T-helper 1 cell treated with Interleukin-12 subunit alpha and Interleukin-12 subunit beta and Interleukin-4 antibody, amounts not matched to agents 30 ng/mL and 1 ng/mL, for 36 hours (primary cell): ENCODE measurements at regions not wholly inside any gene's neighbourhood (a gene's known extent, or its start where the extent isn't known, plus 50 kb on each side); places are given as distances from the start of the nearest gene placed in this dataset.
"Not testable (repeated sequence)": the region's sequence is repeated elsewhere in the genome, so short reads cannot be mapped to it uniquely, and the experiment has no call there.

Experiments used
- intact Hi-C: fragments of 100-400 bp; cut with micrococcal nuclease; formaldehyde crosslinking; loops from one replicate; pipeline ENCODE4 v1.15.1; 2024

- intact Hi-C loops: no loop called here
These were observed 179.7 kb downstream of the FOXG1 start for GRCh38 chr14:28946267-28946666.

GRCh38 chr14:28949503-28949902 lies 182.9 kb downstream of the FOXG1 start:
- intact Hi-C loops: no loop called here

- intact Hi-C loops: no loop called here
These were observed 185.6 kb downstream of the FOXG1 start for GRCh38 chr14:28952161-28952560.

- intact Hi-C loops: no loop called here
These were observed 186.1 kb downstream of the FOXG1 start for GRCh38 chr14:28952666-28953065.

GRCh38 chr14:28953973-28954372 lies 187.4 kb downstream of the FOXG1 start:
- intact Hi-C loops: no loop called here

- intact Hi-C loops: no loop called here
These were observed 200.0 kb downstream of the FOXG1 start for GRCh38 chr14:28966416-28967233.

- intact Hi-C loops: no loop called here
These were observed 208.5 kb downstream of the FOXG1 start for GRCh38 chr14:28975084-28975483.

- intact Hi-C loops: no loop called here
These were observed 215.6 kb downstream of the FOXG1 start for GRCh38 chr14:28982228-28982627.

GRCh38 chr14:28983279-28983678 lies 216.7 kb downstream of the FOXG1 start:
- intact Hi-C loops: no loop called here

GRCh38 chr14:28987516-28987915 lies 220.9 kb downstream of the FOXG1 start:
- intact Hi-C loops: no loop called here

- intact Hi-C loops: not testable (repeated sequence)
These were observed 230.6 kb downstream of the FOXG1 start for GRCh38 chr14:28997196-28997595.

- intact Hi-C loops: no loop called here
These were observed 233.1 kb downstream of the FOXG1 start for GRCh38 chr14:28999656-29000055.

GRCh38 chr14:29005647-29006046 lies 239.1 kb downstream of the FOXG1 start:
- intact Hi-C loops: no loop called here

GRCh38 chr14:29007990-29008389 lies 241.4 kb downstream of the FOXG1 start:
- intact Hi-C loops: no loop called here

- intact Hi-C loops: no loop called here
These were observed 249.7 kb downstream of the FOXG1 start for GRCh38 chr14:29016050-29016900.

- intact Hi-C loops: not testable (repeated sequence)
These were observed 256.9 kb downstream of the FOXG1 start for GRCh38 chr14:29023505-29023904.

- intact Hi-C loops: not testable (repeated sequence)
These were observed 260.9 kb downstream of the FOXG1 start for GRCh38 chr14:29027441-29027840.

- intact Hi-C loops: not testable (repeated sequence)
These were observed 261.5 kb downstream of the FOXG1 start for GRCh38 chr14:29027941-29028705.

GRCh38 chr14:29028973-29029582 lies 262.5 kb downstream of the FOXG1 start:
- intact Hi-C loops: no loop called here

GRCh38 chr14:29030121-29030520 lies 263.5 kb downstream of the FOXG1 start:
- intact Hi-C loops: no loop called here

- intact Hi-C loops: no loop called here
These were observed 264.4 kb downstream of the FOXG1 start for GRCh38 chr14:29030970-29031369.
